B cell (primary cell): ENCODE measurements at regions not wholly inside any gene's neighbourhood (a gene's known extent, or its start where the extent isn't known, plus 50 kb on each side); places are given as distances from the start of the nearest gene placed in this dataset.

ENCODE experiments used
- ATAC-seq: fragments of 200-7000 bp; cut with Tn5 transposase; one replicate; pipeline ENCODE4 v1.10.0; 2021; ENCODE audit warnings: low read depth, mild to moderate bottlenecking, moderate number of reproducible peaks, moderate library complexity
- CTCF ChIA-PET: fragments of 350-600 bp; sonication (Branson Sonifier 250); formaldehyde crosslinking; loops from one replicate; lab custom pipeline; 2021; ENCODE audit warnings: antibody characterized with exemption, inconsistent platforms; lab: Charles Lee
- POLR2A ChIA-PET: fragments of 350-600 bp; sonication (Branson Sonifier 250); formaldehyde crosslinking; loops from one replicate; lab custom pipeline; 2021; ENCODE audit warnings: antibody characterized with exemption; lab: Charles Lee
- DNase-seq: peaks from one replicate; pipeline ENCODE4 v3.0.0; 2013
- H2AFZ ChIP-seq: 2 replicates; pipeline ENCODE4 v1.6.1; 2012; ENCODE audit warnings: mild to moderate bottlenecking, low read depth, low read length; ENCODE audit not compliant: insufficient read depth, poor library complexity, severe bottlenecking
- H3K27ac ChIP-seq, 2 donors: 1 replicate in 1 of 2; 2 replicates in 1 of 2; pipeline ENCODE4 v1.5.1; 2012 to 2013; ENCODE audit warnings: low read length in 2 of 2, mild to moderate bottlenecking in 2 of 2, moderate library complexity in 1 of 2
- H3K27me3 ChIP-seq, 4 experiments: fragments of 200-600 bp in 1 of 4; sonication (generic) in 1 of 4; replicated peaks in 1 of 4; 1 replicate in 2 of 4; 2 replicates in 2 of 4; pipeline versions ENCODE4 v1.6.1 to v1.7.0; 2013 to 2016; ENCODE audit warnings: low read length in 3 of 4, mild to moderate bottlenecking in 2 of 4, mixed read lengths in 1 of 4, moderate library complexity in 1 of 4; ENCODE audit not compliant: insufficient read depth in 4 of 4, control insufficient read depth in 3 of 4; ENCODE audit errors: control extremely low read depth in 1 of 4
- H3K36me3 ChIP-seq, 2 experiments: replicated peaks in 1 of 2; 1 replicate in 1 of 2; 2 replicates in 1 of 2; pipeline versions ENCODE4 v1.6.1 to v1.7.1; 2013; ENCODE audit warnings: low read length in 1 of 2; ENCODE audit not compliant: insufficient read depth in 2 of 2, control insufficient read depth in 1 of 2; ENCODE audit errors: control extremely low read depth in 1 of 2, extremely low read depth in 1 of 2
- H3K4me1 ChIP-seq, 2 donors: fragments of 200-600 bp in 1 of 2; sonication (generic) in 1 of 2; 1 replicate in 1 of 2; 2 replicates in 1 of 2; pipeline versions ENCODE4 v1.5.1 to v1.6.1; 2013 to 2017; ENCODE audit warnings: low read length in 2 of 2; ENCODE audit not compliant: control insufficient read depth in 2 of 2, insufficient read depth in 2 of 2
- H3K4me2 ChIP-seq: replicated peaks from 2 replicates; pipeline ENCODE3; 2012; ENCODE audit warnings: mild to moderate bottlenecking, low read depth, low read length; ENCODE audit not compliant: poor library complexity, severe bottlenecking
- H3K4me3 ChIP-seq, 5 experiments: fragments of 200-600 bp in 1 of 5; sonication (generic) in 1 of 5; 1 replicate in 3 of 5; 2 replicates in 2 of 5; pipeline versions ENCODE4 v1.5.1 to v1.7.0; 2011 to 2016; ENCODE audit warnings: low read length in 4 of 5, mild to moderate bottlenecking in 4 of 5, low read depth in 2 of 5, control low read depth in 1 of 5, moderate library complexity in 1 of 5; ENCODE audit not compliant: insufficient read depth in 1 of 5; ENCODE audit errors: control extremely low read depth in 1 of 5, extremely low read depth in 1 of 5
- H3K79me2 ChIP-seq: fragments of 200-600 bp; sonication (generic); one replicate; pipeline ENCODE4 v1.6.0; 2016; ENCODE audit warnings: low read length; ENCODE audit not compliant: control insufficient read depth, insufficient read depth
- H3K9ac ChIP-seq: fragments of 200-600 bp; sonication (generic); 2 replicates; pipeline ENCODE4 v1.6.1; 2017; ENCODE audit warnings: mild to moderate bottlenecking, low read length, moderate library complexity
- H3K9me3 ChIP-seq, 3 donors: one replicate each; pipeline versions ENCODE4 v1.6.1 to v1.7.1; 2013; ENCODE audit warnings: low read length in 2 of 3; ENCODE audit not compliant: control insufficient read depth in 2 of 3, insufficient read depth in 1 of 3; ENCODE audit errors: control extremely low read depth in 1 of 3
- H4K20me1 ChIP-seq: 2 replicates; pipeline ENCODE4 v1.6.0; 2012; ENCODE audit warnings: mild to moderate bottlenecking, low read length; ENCODE audit not compliant: insufficient read depth, control insufficient read depth, poor library complexity, severe bottlenecking
- H3K27ac Mint-ChIP-seq: one replicate; pipeline ENCODE4 v1.8.0; 2021; ENCODE audit warnings: mixed read lengths
- H3K27me3 Mint-ChIP-seq: one replicate; pipeline ENCODE4 v1.8.0; 2021; ENCODE audit warnings: mixed read lengths
- H3K4me1 Mint-ChIP-seq: one replicate; pipeline ENCODE4 v1.8.0; 2021; ENCODE audit warnings: mixed read lengths
- H3K4me3 Mint-ChIP-seq: one replicate; pipeline ENCODE4 v1.8.0; 2021; ENCODE audit warnings: mixed read lengths
- H3K9me3 Mint-ChIP-seq: one replicate; pipeline ENCODE4 v1.8.0; 2022; ENCODE audit warnings: mixed read lengths; ENCODE audit not compliant: insufficient read depth
- CTCF ChIP-seq: fragments of 200-600 bp; IDR thresholded peaks from one replicate; pipeline ENCODE4 v1.8.0; 2022; ENCODE audit warnings: antibody characterized with exemption, mild to moderate bottlenecking
- EZH2 ChIP-seq: IDR thresholded peaks from 2 replicates; pipeline ENCODE4 v1.6.1; 2012; ENCODE audit warnings: borderline replicate concordance, low read depth, mild to moderate bottlenecking, moderate library complexity, low read length; ENCODE audit not compliant: insufficient read depth, poor library complexity, severe bottlenecking
- WGBS: methylation state at CpG from one replicate; pipeline ENCODE4 v1.1.5; 2013; ENCODE audit warnings: missing lambda C conversion rate; ENCODE audit not compliant: insufficient coverage; 5-methylcytosine and 5-hydroxymethylcytosine counted together
- intact Hi-C: fragments of 100-400 bp; cut with micrococcal nuclease; formaldehyde crosslinking; loops from one replicate; pipeline ENCODE4 v1.10.0; 2022

- Histone ChIP-seq H3K36me3 (no peaks in the 10 kb centered on the region), H2AFZ (no peak overlapping the region), H3K79me2 (no peaks in the 10 kb centered on the region), H3K27me3 (no peaks in the 10 kb centered on the region), H3K9me3 (peaks cover 0 to 4% (median 0%) of the 10 kb centered on the region in 3 donors), H3K4me1 (no peaks in the 10 kb centered on the region), H3K4me3 (no peak overlapping the region), H3K4me2 (no peak overlapping the region), H3K9ac (no peak overlapping the region), H4K20me1 (no peaks in the 10 kb centered on the region), H3K27ac (no peak overlapping the region)
- Mint-ChIP-seq H3K4me1 (no peaks in the 10 kb centered on the region), H3K4me3 (no peak overlapping the region), H3K27me3 (no peaks in the 10 kb centered on the region), H3K27ac (no peak overlapping the region), H3K9me3 (no peaks in the 10 kb centered on the region)
- ATAC-seq = no peak
- intact Hi-C loops = no loop called here
- no peak for DNase-seq
- ChIA-PET POLR2A (no interaction called here), CTCF (no interaction called here)
- TF ChIP-seq CTCF (no peak), EZH2 (no peak)
These were observed 362.7 kb downstream of the RND3 start for GRCh38 chr2:150124739-150125138.

- H2AFZ ChIP-seq = no peak overlapping the region
These were observed 364.4 kb downstream of the RND3 start for GRCh38 chr2:150122871-150123613.

More at GRCh38 chr2:150122871-150123613, 364.4 kb downstream of the RND3 start:
- Mint-ChIP-seq H3K27ac (no peak overlapping the region), H3K4me1 (no peaks in the 10 kb centered on the region), H3K27me3 (no peaks in the 10 kb centered on the region), H3K9me3 (no peaks in the 10 kb centered on the region), H3K4me3 (no peak overlapping the region)
- H3K4me1 ChIP-seq = no peaks in the 10 kb centered on the region
- no peaks in the 10 kb centered on the region for H4K20me1 ChIP-seq
- H3K9ac ChIP-seq = no peak overlapping the region
- WGBS = no CpG with 5 or more reads among the region's 2 CpGs
- no peak overlapping the region for H3K4me3 ChIP-seq
- no peak overlapping the region for H3K27ac ChIP-seq
- DNase-seq = no peak
- peaks cover 0 to 8% (median 0%) of the 10 kb centered on the region in 3 donors for H3K9me3 ChIP-seq
- ATAC-seq = no peak
- ChIA-PET CTCF (no interaction called here), POLR2A (no interaction called here)
- H3K79me2 ChIP-seq = no peaks in the 10 kb centered on the region
- no peaks in the 10 kb centered on the region for H3K27me3 ChIP-seq
- intact Hi-C loops = no loop called here
- TF ChIP-seq EZH2 (no peak), CTCF (no peak)
- H3K36me3 ChIP-seq = no peaks in the 10 kb centered on the region
- H3K4me2 ChIP-seq = no peak overlapping the region
